Smooth muscle cell (in vitro differentiated cells): ENCODE measurements at regions not wholly inside any gene's neighbourhood (a gene's known extent, or its start where the extent isn't known, plus 50 kb on each side); places are given as distances from the start of the nearest gene placed in this dataset.

Experiments used
- DNase-seq: peaks from one replicate; lab custom pipeline; 2025; ENCODE audit not compliant: unreplicated experiment; lab: John Stamatoyannopoulos, UW
- H2AFZ ChIP-seq: fragments of 200-600 bp; sonication (generic); 2 replicates; pipeline ENCODE4 v1.6.0; 2016; ENCODE audit warnings: antibody characterized with exemption, low read depth, mild to moderate bottlenecking
- H3F3A ChIP-seq: fragments of 200-600 bp; sonication (generic); 2 replicates; pipeline ENCODE4 v1.6.0; 2017; ENCODE audit warnings: antibody characterized with exemption, low read depth
- H3K27ac ChIP-seq: fragments of 200-600 bp; sonication (generic); 2 replicates; pipeline ENCODE4 v1.5.1; 2016; ENCODE audit warnings: low read depth, mild to moderate bottlenecking
- H3K27me3 ChIP-seq: fragments of 200-600 bp; sonication (generic); 2 replicates; pipeline ENCODE4 v1.6.1; 2016; ENCODE audit warnings: low read depth, mild to moderate bottlenecking
- H3K36me3 ChIP-seq: fragments of 200-600 bp; sonication (generic); 2 replicates; pipeline ENCODE4 v1.5.1; 2016; ENCODE audit warnings: low read depth
- H3K4me1 ChIP-seq: fragments of 200-600 bp; sonication (generic); 2 replicates; pipeline ENCODE4 v1.5.1; 2016; ENCODE audit warnings: low read depth
- H3K4me2 ChIP-seq: fragments of 200-600 bp; sonication (generic); 2 replicates; pipeline ENCODE4 v1.6.0; 2016; ENCODE audit warnings: mild to moderate bottlenecking
- H3K4me3 ChIP-seq: fragments of 200-600 bp; sonication (generic); 2 replicates; pipeline ENCODE4 v1.5.1; 2016; ENCODE audit warnings: mild to moderate bottlenecking
- H3K79me2 ChIP-seq: fragments of 200-600 bp; sonication (generic); 2 replicates; pipeline ENCODE4 v1.6.0; 2016; ENCODE audit warnings: low read depth, mild to moderate bottlenecking
- H3K9ac ChIP-seq: fragments of 200-600 bp; sonication (generic); 2 replicates; pipeline ENCODE4 v1.6.0; 2016; ENCODE audit warnings: low read depth
- H3K9me3 ChIP-seq: fragments of 200-600 bp; sonication (generic); replicated peaks from 2 replicates; pipeline ENCODE4 v1.5.1; 2016; ENCODE audit warnings: low read depth
- H4K20me1 ChIP-seq: fragments of 200-600 bp; sonication (generic); 2 replicates; pipeline ENCODE4 v1.6.0; 2016; ENCODE audit warnings: low read depth
- WGBS: methylation state at CpG from one replicate; pipeline ENCODE4 v1.1.7; 2016; ENCODE audit warnings: low lambda C conversion rate; 5-methylcytosine and 5-hydroxymethylcytosine counted together
- TF ChIP-seq, protein P1 (sequence below): fragments of 200-600 bp; sonication (generic); IDR thresholded peaks from 2 replicates; pipeline ENCODE4 v1.5.1; 2017; ENCODE audit warnings: borderline replicate concordance, mild to moderate bottlenecking, antibody characterized with exemption; ENCODE audit not compliant: insufficient read depth, poor library complexity, severe bottlenecking

DNA sequence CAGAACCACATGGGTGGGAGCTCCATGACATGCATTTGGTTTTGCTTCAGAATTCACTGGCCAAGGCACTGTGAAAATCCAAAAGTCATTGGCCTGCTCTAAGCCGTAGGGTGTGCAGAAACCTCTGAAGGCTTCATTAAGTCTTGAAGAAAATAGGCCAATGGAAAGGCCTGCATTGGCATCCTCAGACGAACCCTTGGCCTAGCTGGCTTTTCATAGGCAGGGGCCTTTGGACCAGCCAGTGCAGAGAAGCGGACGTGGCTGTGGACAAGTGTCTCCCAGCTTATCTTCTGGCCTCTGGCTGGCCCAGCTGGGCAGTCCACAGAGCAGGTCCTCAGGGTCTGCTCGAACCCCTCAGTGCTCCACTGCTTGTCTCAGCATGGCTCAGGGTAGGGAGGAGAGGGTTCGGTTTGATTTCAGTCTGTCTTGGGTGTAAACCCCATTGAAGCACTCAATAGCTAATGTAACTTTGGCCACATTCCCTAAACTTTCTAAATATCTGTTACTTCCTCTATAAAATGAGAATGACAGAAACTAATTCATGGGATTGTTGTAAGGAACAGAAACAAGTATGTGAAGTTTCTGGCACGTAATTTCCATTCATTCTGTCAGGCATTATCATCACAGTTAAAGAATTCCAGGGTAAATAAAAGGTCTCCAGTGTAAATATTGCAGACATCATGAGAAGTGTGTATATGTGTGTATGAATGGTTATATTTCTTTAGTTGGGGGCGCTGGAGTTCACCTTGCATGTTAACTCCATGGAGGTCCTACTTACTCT, 125.5 kb downstream of the TFCP2L1 start:
- Histone ChIP-seq H3K9me3 (peaks cover 10% of the 10 kb centered on the region), H3K9ac (no peak overlapping the region), H3F3A (no peaks in the 10 kb centered on the region), H2AFZ (no peak overlapping the region), H4K20me1 (no peaks in the 10 kb centered on the region), H3K79me2 (no peaks in the 10 kb centered on the region), H3K4me1 (no peaks in the 10 kb centered on the region), H3K27me3 (no peaks in the 10 kb centered on the region), H3K36me3 (no peaks in the 10 kb centered on the region), H3K4me2 (no peak overlapping the region), H3K4me3 (no peak overlapping the region), H3K27ac (no peak overlapping the region)
- no peak for DNase-seq
- 89% methylated on average over 8 of the region's 8 CpGs for WGBS
- TF ChIP-seq, protein P1, sequence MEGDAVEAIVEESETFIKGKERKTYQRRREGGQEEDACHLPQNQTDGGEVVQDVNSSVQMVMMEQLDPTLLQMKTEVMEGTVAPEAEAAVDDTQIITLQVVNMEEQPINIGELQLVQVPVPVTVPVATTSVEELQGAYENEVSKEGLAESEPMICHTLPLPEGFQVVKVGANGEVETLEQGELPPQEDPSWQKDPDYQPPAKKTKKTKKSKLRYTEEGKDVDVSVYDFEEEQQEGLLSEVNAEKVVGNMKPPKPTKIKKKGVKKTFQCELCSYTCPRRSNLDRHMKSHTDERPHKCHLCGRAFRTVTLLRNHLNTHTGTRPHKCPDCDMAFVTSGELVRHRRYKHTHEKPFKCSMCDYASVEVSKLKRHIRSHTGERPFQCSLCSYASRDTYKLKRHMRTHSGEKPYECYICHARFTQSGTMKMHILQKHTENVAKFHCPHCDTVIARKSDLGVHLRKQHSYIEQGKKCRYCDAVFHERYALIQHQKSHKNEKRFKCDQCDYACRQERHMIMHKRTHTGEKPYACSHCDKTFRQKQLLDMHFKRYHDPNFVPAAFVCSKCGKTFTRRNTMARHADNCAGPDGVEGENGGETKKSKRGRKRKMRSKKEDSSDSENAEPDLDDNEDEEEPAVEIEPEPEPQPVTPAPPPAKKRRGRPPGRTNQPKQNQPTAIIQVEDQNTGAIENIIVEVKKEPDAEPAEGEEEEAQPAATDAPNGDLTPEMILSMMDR, result no peak

DNA sequence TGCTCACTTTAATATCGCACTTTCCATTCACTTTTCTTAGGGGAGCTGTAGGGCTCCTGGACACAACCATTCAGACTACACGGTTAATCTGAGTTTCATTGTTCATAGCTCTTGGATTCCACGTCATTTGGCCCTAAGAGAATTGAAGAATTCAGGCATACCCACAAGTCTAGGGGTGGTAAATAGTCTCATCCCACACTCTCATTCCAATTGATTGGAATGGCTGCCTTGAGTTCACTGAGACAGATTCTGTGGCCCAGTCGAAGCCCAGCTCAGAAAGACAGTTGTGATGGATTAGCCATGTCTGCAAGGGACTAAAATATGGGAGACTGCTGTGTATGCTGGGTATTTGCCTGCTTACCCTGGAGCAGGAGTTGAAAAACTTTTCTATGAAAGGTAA, 124.6 kb downstream of the TFCP2L1 start:
- Histone ChIP-seq H3K4me3 (no peak overlapping the region), H2AFZ (no peak overlapping the region), H4K20me1 (no peaks in the 10 kb centered on the region), H3K9me3 (peaks cover 10% of the 10 kb centered on the region), H3K9ac (no peak overlapping the region), H3K4me1 (no peaks in the 10 kb centered on the region), H3K27me3 (no peaks in the 10 kb centered on the region), H3F3A (no peaks in the 10 kb centered on the region), H3K79me2 (no peaks in the 10 kb centered on the region), H3K4me2 (no peak overlapping the region), H3K36me3 (no peaks in the 10 kb centered on the region), H3K27ac (no peak overlapping the region)
- TF ChIP-seq, protein P1, result no peak
- DNase-seq, result no peak
- WGBS, result 84% methylated on average over 4 of the region's 4 CpGs

DNA sequence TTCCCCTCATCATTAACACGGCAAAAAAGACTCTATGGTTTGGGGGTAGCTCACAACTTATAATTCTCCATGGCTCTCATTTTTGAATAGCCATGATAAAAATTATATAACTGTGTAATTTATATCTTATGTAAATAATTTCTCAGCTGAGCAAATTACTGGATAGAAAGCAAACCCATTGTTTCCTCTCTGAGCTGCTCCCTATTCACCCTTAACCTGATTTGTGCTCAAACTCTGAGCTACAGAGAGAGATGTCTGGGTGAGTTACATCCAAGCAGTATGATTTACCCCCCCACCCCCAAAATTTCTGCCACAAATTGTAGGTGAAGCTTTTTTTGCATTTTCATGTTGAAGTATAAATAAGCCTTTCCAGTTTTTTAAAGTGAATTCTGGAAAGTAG, 123.7 kb downstream of the TFCP2L1 start:
- H3K4me3 ChIP-seq, result no peak overlapping the region
- H3K4me2 ChIP-seq, result no peak overlapping the region
- no peak for DNase-seq
- no peaks in the 10 kb centered on the region for H3K36me3 ChIP-seq
- H3K9me3 ChIP-seq, result peaks cover 10% of the 10 kb centered on the region
- no peaks in the 10 kb centered on the region for H3F3A ChIP-seq
- H3K27ac ChIP-seq, result no peak overlapping the region
- H3K27me3 ChIP-seq, result no peaks in the 10 kb centered on the region
- H3K79me2 ChIP-seq, result no peaks in the 10 kb centered on the region
- no peak overlapping the region for H2AFZ ChIP-seq
- H4K20me1 ChIP-seq, result no peaks in the 10 kb centered on the region
- TF ChIP-seq, protein P1, result no peak
- no peaks in the 10 kb centered on the region for H3K4me1 ChIP-seq
- H3K9ac ChIP-seq, result no peak overlapping the region
- WGBS, result 90% methylated on average over 1 of the region's 1 CpG

DNA sequence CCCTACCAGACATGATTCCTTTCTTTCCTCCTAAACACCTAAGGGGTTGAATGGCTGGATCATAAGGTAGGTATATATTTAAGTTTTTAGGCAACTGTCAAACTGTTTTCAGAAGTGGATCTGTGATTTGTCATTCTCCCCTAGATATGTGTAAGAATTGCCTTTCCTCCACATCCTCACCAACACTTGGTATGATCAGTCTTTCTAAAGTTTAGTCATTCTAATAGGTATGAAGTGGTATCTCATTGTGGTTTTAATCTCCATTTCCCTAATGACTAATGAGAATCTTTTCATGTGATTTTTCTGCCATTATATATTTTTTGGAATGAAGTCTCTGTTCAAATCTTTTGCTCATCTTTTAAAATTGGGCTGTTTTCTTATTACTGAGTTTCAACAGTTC, 122.1 kb downstream of the TFCP2L1 start:
- H3K9ac ChIP-seq, result no peak overlapping the region
- H4K20me1 ChIP-seq, result no peaks in the 10 kb centered on the region
- no peaks in the 10 kb centered on the region for H3K79me2 ChIP-seq
- H2AFZ ChIP-seq, result no peak overlapping the region
- TF ChIP-seq, protein P1, result no peak
- no peaks in the 10 kb centered on the region for H3K36me3 ChIP-seq
- H3K4me3 ChIP-seq, result no peak overlapping the region
- H3F3A ChIP-seq, result no peaks in the 10 kb centered on the region
- H3K9me3 ChIP-seq, result peaks cover 3% of the 10 kb centered on the region
- no peak overlapping the region for H3K27ac ChIP-seq
- H3K27me3 ChIP-seq, result no peaks in the 10 kb centered on the region
- H3K4me1 ChIP-seq, result no peaks in the 10 kb centered on the region
- H3K4me2 ChIP-seq, result no peak overlapping the region
- DNase-seq, result no peak
